GM23338 (cell line): ENCODE measurements at regions not wholly inside any gene's neighbourhood (a gene's known extent, or its start where the extent isn't known, plus 50 kb on each side); places are given as distances from the start of the nearest gene placed in this dataset.

Experiments
- ATAC-seq: fragments of 200-7000 bp; cut with Tn5 transposase; 3 replicates; pipeline ENCODE4 v1.9.1; 2020
- DNase-seq: peaks from one replicate; pipeline ENCODE4 v3.0.0-alpha.2; 2015; ENCODE audit warnings: low spot score
- H2AFZ ChIP-seq: fragments of 200-600 bp; sonication (generic); 2 replicates; pipeline ENCODE4 v1.8.0; 2016; ENCODE audit warnings: antibody characterized with exemption, mild to moderate bottlenecking, moderate library complexity
- H3F3A ChIP-seq: fragments of 200-600 bp; sonication (generic); replicated peaks from 2 replicates; pipeline ENCODE4 v1.8.0; 2017; ENCODE audit warnings: antibody characterized with exemption, mixed run types, low read depth
- H3K27ac ChIP-seq: fragments of 200-600 bp; sonication (generic); 2 replicates; pipeline ENCODE4 v1.6.1; 2016; ENCODE audit warnings: low read depth
- H3K27me3 ChIP-seq: fragments of 200-600 bp; sonication (generic); 2 replicates; pipeline ENCODE4 v1.8.0; 2016; ENCODE audit warnings: mild to moderate bottlenecking, mixed run types, moderate library complexity; ENCODE audit not compliant: insufficient read depth
- H3K36me3 ChIP-seq: fragments of 200-600 bp; sonication (generic); 2 replicates; pipeline ENCODE4 v1.8.0; 2016; ENCODE audit warnings: mild to moderate bottlenecking; ENCODE audit not compliant: insufficient read depth
- H3K4me1 ChIP-seq: fragments of 200-600 bp; sonication (generic); 2 replicates; pipeline ENCODE4 v1.8.0; 2016; ENCODE audit warnings: mild to moderate bottlenecking, moderate library complexity; ENCODE audit not compliant: insufficient read depth
- H3K4me2 ChIP-seq: fragments of 200-600 bp; sonication (generic); 2 replicates; pipeline ENCODE4 v1.7.1; 2017; ENCODE audit warnings: mixed run types
- H3K4me3 ChIP-seq: fragments of 200-600 bp; sonication (generic); 2 replicates; pipeline ENCODE4 v1.6.1; 2016; ENCODE audit warnings: mixed run types
- H3K79me2 ChIP-seq: fragments of 200-600 bp; sonication (generic); replicated peaks from 2 replicates; pipeline ENCODE4 v1.8.0; 2017; ENCODE audit warnings: mild to moderate bottlenecking; ENCODE audit not compliant: insufficient read depth
- H3K9me2 ChIP-seq: fragments of 200-600 bp; sonication (generic); 2 replicates; pipeline ENCODE4 v1.8.0; 2017; ENCODE audit not compliant: insufficient read depth
- H4K20me1 ChIP-seq: fragments of 200-600 bp; sonication (generic); replicated peaks from 2 replicates; pipeline ENCODE4 v1.8.0; 2017; ENCODE audit warnings: mild to moderate bottlenecking; ENCODE audit not compliant: insufficient read depth
- H3K27ac Mint-ChIP-seq: 2 replicates; pipeline ENCODE4 v1.8.0; 2020; ENCODE audit warnings: inconsistent platforms, mild to moderate bottlenecking, moderate library complexity, mixed read lengths
- H3K27me3 Mint-ChIP-seq: 3 replicates; pipeline ENCODE4 v1.8.0; 2022; ENCODE audit warnings: low read depth, mild to moderate bottlenecking, moderate library complexity, mixed read lengths, inconsistent platforms; ENCODE audit not compliant: insufficient read depth, poor library complexity
- H3K36me3 Mint-ChIP-seq: 3 replicates; pipeline ENCODE4 v1.8.0; 2021; ENCODE audit warnings: low read depth, mild to moderate bottlenecking, inconsistent platforms, moderate library complexity, mixed read lengths
- H3K4me1 Mint-ChIP-seq: 3 replicates; pipeline ENCODE4 v1.8.0; 2020; ENCODE audit warnings: mild to moderate bottlenecking, inconsistent platforms, mixed read lengths
- H3K4me3 Mint-ChIP-seq: 3 replicates; pipeline ENCODE4 v1.8.0; 2021; ENCODE audit warnings: moderate library complexity, mild to moderate bottlenecking, inconsistent platforms, mixed read lengths
- H3K9me3 Mint-ChIP-seq: 3 replicates; pipeline ENCODE4 v1.8.0; 2020; ENCODE audit warnings: moderate library complexity, mild to moderate bottlenecking, inconsistent platforms, mixed read lengths
- CREB1 ChIP-seq: fragments of 250-450 bp; sonication (Bioruptor Pico); IDR thresholded peaks from 2 replicates; pipeline ENCODE4 v1.5.0; 2020; ENCODE audit warnings: low read depth, mild to moderate bottlenecking, moderate library complexity
- EZH2 ChIP-seq: fragments of 200-600 bp; sonication (generic); IDR thresholded peaks from one replicate; pipeline ENCODE4 v1.8.0; 2017; ENCODE audit warnings: antibody characterized with exemption, mild to moderate bottlenecking, low read depth; ENCODE audit not compliant: unreplicated experiment
- EZH2phosphoT487 ChIP-seq: fragments of 200-600 bp; sonication (generic); IDR thresholded peaks from one replicate; pipeline ENCODE4 v1.8.1; 2018; ENCODE audit warnings: antibody characterized with exemption; ENCODE audit not compliant: unreplicated experiment
- JUNB ChIP-seq: IDR thresholded peaks from one replicate; pipeline ENCODE4 v1.6.1; 2016; ENCODE audit warnings: antibody characterized with exemption; ENCODE audit not compliant: unreplicated experiment
- NANOG ChIP-seq: IDR thresholded peaks from 2 replicates; pipeline ENCODE4 v1.6.1; 2016; ENCODE audit warnings: antibody characterized with exemption, borderline replicate concordance
- POLR2AphosphoS5 ChIP-seq: IDR thresholded peaks from 2 replicates; pipeline ENCODE4 v1.6.1; 2016; ENCODE audit warnings: antibody characterized with exemption, low read depth
- STAT1 ChIP-seq: IDR thresholded peaks from one replicate; pipeline ENCODE4 v1.6.1; 2016; ENCODE audit warnings: antibody characterized with exemption; ENCODE audit not compliant: unreplicated experiment
- ZNF114 ChIP-seq: fragments of 250-450 bp; sonication (Bioruptor Pico); IDR thresholded peaks from 2 replicates; pipeline ENCODE4 v1.5.0; 2020; ENCODE audit warnings: mild to moderate bottlenecking, moderate library complexity
- ZNF331 ChIP-seq: fragments of 250-450 bp; sonication (Bioruptor Pico); IDR thresholded peaks from 2 replicates; pipeline ENCODE4 v1.5.0; 2020; ENCODE audit warnings: low read depth, mild to moderate bottlenecking, moderate library complexity
- TF ChIP-seq, protein P1 (sequence below): IDR thresholded peaks from one replicate; pipeline ENCODE4 v1.6.1; 2018; ENCODE audit warnings: antibody characterized with exemption; ENCODE audit not compliant: unreplicated experiment
- TF ChIP-seq, protein P2 (sequence below): fragments of 250-450 bp; sonication (Bioruptor Pico); IDR thresholded peaks from 2 replicates; pipeline ENCODE4 v1.5.0; 2020; ENCODE audit warnings: mild to moderate bottlenecking, moderate library complexity
- TF ChIP-seq, protein P3 (sequence below), 2 experiments: fragments of 200-600 bp in 1 of 2; sonication (generic) in 1 of 2; conservative IDR thresholded peaks; 2 replicates each; pipeline versions ENCODE4 v1.5.1 to v1.6.1; 2016 to 2017; ENCODE audit warnings: antibody characterized with exemption in 2 of 2, low read depth in 2 of 2, mild to moderate bottlenecking in 2 of 2, moderate library complexity in 1 of 2
- TF ChIP-seq, protein P4 (sequence below): IDR thresholded peaks from 2 replicates; pipeline ENCODE4 v1.6.1; 2016; ENCODE audit warnings: antibody characterized with exemption

DNA sequence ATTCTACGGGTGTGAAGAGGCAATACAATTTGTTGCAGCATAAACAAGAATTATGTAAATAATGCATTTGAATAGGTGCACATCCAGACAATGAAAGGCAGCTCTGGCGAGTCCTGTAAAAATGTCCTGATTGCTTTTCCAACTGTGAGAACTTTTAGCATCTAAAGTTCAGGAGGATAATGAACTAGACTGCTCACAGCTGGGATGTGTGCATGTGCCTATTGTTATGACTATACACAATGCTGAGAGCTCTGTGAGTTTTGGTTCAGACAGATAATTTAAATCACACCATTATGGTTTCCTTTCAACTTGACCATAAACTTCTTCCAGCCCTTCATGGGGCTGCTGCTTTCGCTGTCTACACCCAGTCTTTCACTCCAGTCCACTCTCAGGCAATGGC is 99.9 kb downstream of the PLK2 start:
- H3K27me3 Mint-ChIP-seq = peaks cover 3% of the 10 kb centered on the region
- no peaks in the 10 kb centered on the region for H3K36me3 Mint-ChIP-seq
- H3F3A ChIP-seq = no peaks in the 10 kb centered on the region
- no peak overlapping the region for H3K4me3 ChIP-seq
- H3K79me2 ChIP-seq = no peaks in the 10 kb centered on the region
- no peak overlapping the region for H2AFZ ChIP-seq
- no peak for ATAC-seq
- H3K27me3 ChIP-seq = no peaks in the 10 kb centered on the region
- H3K27ac Mint-ChIP-seq = no peak overlapping the region
- H3K4me3 Mint-ChIP-seq = no peak overlapping the region
- H3K9me2 ChIP-seq = 0 out of 2 replicates have a peak, but pooled peaks cover 4% of the 10 kb centered on the region
- no peaks in the 10 kb centered on the region for H4K20me1 ChIP-seq
- no peak for DNase-seq
- no peak overlapping the region for H3K27ac ChIP-seq
- H3K4me2 ChIP-seq = no peak overlapping the region
- H3K4me1 ChIP-seq = 0 out of 2 replicates have a peak, but pooled peaks cover 3% of the 10 kb centered on the region
- no peaks in the 10 kb centered on the region for H3K9me3 Mint-ChIP-seq
- H3K36me3 ChIP-seq = no peaks in the 10 kb centered on the region
- TF ChIP-seq ZNF114 = no peak
- no peak for TF ChIP-seq JUNB
- TF ChIP-seq, protein P1, sequence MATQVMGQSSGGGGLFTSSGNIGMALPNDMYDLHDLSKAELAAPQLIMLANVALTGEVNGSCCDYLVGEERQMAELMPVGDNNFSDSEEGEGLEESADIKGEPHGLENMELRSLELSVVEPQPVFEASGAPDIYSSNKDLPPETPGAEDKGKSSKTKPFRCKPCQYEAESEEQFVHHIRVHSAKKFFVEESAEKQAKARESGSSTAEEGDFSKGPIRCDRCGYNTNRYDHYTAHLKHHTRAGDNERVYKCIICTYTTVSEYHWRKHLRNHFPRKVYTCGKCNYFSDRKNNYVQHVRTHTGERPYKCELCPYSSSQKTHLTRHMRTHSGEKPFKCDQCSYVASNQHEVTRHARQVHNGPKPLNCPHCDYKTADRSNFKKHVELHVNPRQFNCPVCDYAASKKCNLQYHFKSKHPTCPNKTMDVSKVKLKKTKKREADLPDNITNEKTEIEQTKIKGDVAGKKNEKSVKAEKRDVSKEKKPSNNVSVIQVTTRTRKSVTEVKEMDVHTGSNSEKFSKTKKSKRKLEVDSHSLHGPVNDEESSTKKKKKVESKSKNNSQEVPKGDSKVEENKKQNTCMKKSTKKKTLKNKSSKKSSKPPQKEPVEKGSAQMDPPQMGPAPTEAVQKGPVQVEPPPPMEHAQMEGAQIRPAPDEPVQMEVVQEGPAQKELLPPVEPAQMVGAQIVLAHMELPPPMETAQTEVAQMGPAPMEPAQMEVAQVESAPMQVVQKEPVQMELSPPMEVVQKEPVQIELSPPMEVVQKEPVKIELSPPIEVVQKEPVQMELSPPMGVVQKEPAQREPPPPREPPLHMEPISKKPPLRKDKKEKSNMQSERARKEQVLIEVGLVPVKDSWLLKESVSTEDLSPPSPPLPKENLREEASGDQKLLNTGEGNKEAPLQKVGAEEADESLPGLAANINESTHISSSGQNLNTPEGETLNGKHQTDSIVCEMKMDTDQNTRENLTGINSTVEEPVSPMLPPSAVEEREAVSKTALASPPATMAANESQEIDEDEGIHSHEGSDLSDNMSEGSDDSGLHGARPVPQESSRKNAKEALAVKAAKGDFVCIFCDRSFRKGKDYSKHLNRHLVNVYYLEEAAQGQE = no peak
- TF ChIP-seq, protein P2, sequence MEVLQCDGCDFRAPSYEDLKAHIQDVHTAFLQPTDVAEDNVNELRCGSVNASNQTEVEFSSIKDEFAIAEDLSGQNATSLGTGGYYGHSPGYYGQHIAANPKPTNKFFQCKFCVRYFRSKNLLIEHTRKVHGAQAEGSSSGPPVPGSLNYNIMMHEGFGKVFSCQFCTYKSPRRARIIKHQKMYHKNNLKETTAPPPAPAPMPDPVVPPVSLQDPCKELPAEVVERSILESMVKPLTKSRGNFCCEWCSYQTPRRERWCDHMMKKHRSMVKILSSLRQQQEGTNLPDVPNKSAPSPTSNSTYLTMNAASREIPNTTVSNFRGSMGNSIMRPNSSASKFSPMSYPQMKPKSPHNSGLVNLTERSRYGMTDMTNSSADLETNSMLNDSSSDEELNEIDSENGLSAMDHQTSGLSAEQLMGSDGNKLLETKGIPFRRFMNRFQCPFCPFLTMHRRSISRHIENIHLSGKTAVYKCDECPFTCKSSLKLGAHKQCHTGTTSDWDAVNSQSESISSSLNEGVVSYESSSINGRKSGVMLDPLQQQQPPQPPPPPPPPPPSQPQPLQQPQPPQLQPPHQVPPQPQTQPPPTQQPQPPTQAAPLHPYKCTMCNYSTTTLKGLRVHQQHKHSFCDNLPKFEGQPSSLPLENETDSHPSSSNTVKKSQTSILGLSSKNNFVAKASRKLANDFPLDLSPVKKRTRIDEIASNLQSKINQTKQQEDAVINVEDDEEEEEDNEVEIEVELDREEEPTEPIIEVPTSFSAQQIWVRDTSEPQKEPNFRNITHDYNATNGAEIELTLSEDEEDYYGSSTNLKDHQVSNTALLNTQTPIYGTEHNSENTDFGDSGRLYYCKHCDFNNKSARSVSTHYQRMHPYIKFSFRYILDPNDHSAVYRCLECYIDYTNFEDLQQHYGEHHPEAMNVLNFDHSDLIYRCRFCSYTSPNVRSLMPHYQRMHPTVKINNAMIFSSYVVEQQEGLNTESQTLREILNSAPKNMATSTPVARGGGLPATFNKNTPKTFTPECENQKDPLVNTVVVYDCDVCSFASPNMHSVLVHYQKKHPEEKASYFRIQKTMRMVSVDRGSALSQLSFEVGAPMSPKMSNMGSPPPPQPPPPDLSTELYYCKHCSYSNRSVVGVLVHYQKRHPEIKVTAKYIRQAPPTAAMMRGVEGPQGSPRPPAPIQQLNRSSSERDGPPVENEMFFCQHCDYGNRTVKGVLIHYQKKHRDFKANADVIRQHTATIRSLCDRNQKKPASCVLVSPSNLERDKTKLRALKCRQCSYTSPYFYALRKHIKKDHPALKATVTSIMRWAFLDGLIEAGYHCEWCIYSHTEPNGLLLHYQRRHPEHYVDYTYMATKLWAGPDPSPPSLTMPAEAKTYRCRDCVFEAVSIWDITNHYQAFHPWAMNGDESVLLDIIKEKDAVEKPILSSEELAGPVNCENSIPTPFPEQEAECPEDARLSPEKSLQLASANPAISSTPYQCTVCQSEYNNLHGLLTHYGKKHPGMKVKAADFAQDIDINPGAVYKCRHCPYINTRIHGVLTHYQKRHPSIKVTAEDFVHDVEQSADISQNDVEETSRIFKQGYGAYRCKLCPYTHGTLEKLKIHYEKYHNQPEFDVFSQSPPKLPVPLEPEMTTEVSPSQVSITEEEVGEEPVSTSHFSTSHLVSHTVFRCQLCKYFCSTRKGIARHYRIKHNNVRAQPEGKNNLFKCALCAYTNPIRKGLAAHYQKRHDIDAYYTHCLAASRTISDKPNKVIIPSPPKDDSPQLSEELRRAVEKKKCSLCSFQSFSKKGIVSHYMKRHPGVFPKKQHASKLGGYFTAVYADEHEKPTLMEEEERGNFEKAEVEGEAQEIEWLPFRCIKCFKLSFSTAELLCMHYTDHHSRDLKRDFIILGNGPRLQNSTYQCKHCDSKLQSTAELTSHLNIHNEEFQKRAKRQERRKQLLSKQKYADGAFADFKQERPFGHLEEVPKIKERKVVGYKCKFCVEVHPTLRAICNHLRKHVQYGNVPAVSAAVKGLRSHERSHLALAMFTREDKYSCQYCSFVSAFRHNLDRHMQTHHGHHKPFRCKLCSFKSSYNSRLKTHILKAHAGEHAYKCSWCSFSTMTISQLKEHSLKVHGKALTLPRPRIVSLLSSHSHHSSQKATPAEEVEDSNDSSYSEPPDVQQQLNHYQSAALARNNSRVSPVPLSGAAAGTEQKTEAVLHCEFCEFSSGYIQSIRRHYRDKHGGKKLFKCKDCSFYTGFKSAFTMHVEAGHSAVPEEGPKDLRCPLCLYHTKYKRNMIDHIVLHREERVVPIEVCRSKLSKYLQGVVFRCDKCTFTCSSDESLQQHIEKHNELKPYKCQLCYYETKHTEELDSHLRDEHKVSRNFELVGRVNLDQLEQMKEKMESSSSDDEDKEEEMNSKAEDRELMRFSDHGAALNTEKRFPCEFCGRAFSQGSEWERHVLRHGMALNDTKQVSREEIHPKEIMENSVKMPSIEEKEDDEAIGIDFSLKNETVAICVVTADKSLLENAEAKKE (CRISPR knock-in tag) = no peak
- TF ChIP-seq POLR2AphosphoS5 = no peak
- no peak for TF ChIP-seq EZH2phosphoT487
- no peak for TF ChIP-seq EZH2
- TF ChIP-seq NANOG = no peak
- TF ChIP-seq CREB1 (CRISPR knock-in tag) = no peak
- no peak for TF ChIP-seq STAT1
- TF ChIP-seq ZNF331 (CRISPR knock-in tag) = no peak
- TF ChIP-seq, protein P3, sequence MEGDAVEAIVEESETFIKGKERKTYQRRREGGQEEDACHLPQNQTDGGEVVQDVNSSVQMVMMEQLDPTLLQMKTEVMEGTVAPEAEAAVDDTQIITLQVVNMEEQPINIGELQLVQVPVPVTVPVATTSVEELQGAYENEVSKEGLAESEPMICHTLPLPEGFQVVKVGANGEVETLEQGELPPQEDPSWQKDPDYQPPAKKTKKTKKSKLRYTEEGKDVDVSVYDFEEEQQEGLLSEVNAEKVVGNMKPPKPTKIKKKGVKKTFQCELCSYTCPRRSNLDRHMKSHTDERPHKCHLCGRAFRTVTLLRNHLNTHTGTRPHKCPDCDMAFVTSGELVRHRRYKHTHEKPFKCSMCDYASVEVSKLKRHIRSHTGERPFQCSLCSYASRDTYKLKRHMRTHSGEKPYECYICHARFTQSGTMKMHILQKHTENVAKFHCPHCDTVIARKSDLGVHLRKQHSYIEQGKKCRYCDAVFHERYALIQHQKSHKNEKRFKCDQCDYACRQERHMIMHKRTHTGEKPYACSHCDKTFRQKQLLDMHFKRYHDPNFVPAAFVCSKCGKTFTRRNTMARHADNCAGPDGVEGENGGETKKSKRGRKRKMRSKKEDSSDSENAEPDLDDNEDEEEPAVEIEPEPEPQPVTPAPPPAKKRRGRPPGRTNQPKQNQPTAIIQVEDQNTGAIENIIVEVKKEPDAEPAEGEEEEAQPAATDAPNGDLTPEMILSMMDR (conservative IDR thresholded peaks at IDR 0.05; ENCODE audit: low read depth in 2 of 2) = no peak
- TF ChIP-seq, protein P4, sequence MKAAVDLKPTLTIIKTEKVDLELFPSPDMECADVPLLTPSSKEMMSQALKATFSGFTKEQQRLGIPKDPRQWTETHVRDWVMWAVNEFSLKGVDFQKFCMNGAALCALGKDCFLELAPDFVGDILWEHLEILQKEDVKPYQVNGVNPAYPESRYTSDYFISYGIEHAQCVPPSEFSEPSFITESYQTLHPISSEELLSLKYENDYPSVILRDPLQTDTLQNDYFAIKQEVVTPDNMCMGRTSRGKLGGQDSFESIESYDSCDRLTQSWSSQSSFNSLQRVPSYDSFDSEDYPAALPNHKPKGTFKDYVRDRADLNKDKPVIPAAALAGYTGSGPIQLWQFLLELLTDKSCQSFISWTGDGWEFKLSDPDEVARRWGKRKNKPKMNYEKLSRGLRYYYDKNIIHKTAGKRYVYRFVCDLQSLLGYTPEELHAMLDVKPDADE = no peak
- H3K4me1 Mint-ChIP-seq = peaks cover 16% of the 10 kb centered on the region
